CD4-positive, alpha-beta T cell treated with Interleukin-1 beta for 1 hour (primary cell): ENCODE measurements at regions not wholly inside any gene's neighbourhood (a gene's known extent, or its start where the extent isn't known, plus 50 kb on each side); places are given as distances from the start of the nearest gene placed in this dataset.

Source experiments
- DNase-seq, 2 donors: peaks; one replicate each; pipeline ENCODE4 v3.0.0-alpha.2; 2020 to 2022

- DNase-seq = no peak
These were observed 505.5 kb downstream of the LMO4 start for GRCh38 chr1:87834151-87834550.

- no peak for DNase-seq
These were observed 506.3 kb downstream of the LMO4 start for GRCh38 chr1:87834941-87835340.

- DNase-seq = no peak
These were observed 512.1 kb downstream of the LMO4 start for GRCh38 chr1:87840767-87841166.

- no peak for DNase-seq
These were observed 512.7 kb downstream of the LMO4 start for GRCh38 chr1:87841332-87841731.

GRCh38 chr1:87842156-87842555 lies 513.5 kb downstream of the LMO4 start:
- no peak for DNase-seq

GRCh38 chr1:87844251-87844650 lies 515.6 kb downstream of the LMO4 start:
- no peak for DNase-seq

- no peak for DNase-seq
These were observed 522.8 kb downstream of the LMO4 start for GRCh38 chr1:87851490-87851889.

- DNase-seq = no peak
These were observed 523.9 kb downstream of the LMO4 start for GRCh38 chr1:87852410-87853161.

- DNase-seq = no peak
These were observed 525.1 kb downstream of the LMO4 start for GRCh38 chr1:87853576-87854351.

GRCh38 chr1:87863317-87863716 lies 534.6 kb downstream of the LMO4 start:
- no peak for DNase-seq

GRCh38 chr1:87864676-87865075 lies 536.0 kb downstream of the LMO4 start:
- DNase-seq = no peak

GRCh38 chr1:87866416-87866815 lies 537.7 kb downstream of the LMO4 start:
- DNase-seq = no peak

GRCh38 chr1:87867626-87868025 lies 538.9 kb downstream of the LMO4 start:
- no peak for DNase-seq

- DNase-seq = no peak
These were observed 540.9 kb downstream of the LMO4 start for GRCh38 chr1:87869567-87869966.

- no peak for DNase-seq
These were observed 543.5 kb downstream of the LMO4 start for GRCh38 chr1:87872189-87872588.

- no peak for DNase-seq
These were observed 544.0 kb downstream of the LMO4 start for GRCh38 chr1:87872692-87873091.

- DNase-seq = no peak
These were observed 550.2 kb downstream of the LMO4 start for GRCh38 chr1:87878873-87879272.

- DNase-seq = no peak
These were observed 551.5 kb downstream of the LMO4 start for GRCh38 chr1:87880098-87880760.

GRCh38 chr1:87880764-87881163 lies 552.1 kb downstream of the LMO4 start:
- no peak for DNase-seq

- no peak for DNase-seq
These were observed 555.2 kb downstream of the LMO4 start for GRCh38 chr1:87883906-87884305.

GRCh38 chr1:87884581-87884980 lies 555.9 kb downstream of the LMO4 start:
- DNase-seq = no peak

GRCh38 chr1:87885278-87886025 lies 556.8 kb downstream of the LMO4 start:
- no peak for DNase-seq

GRCh38 chr1:87887100-87887499 lies 558.4 kb downstream of the LMO4 start:
- no peak for DNase-seq
